H1 (cell line): ENCODE measurements at regions not wholly inside any gene's neighbourhood (a gene's known extent, or its start where the extent isn't known, plus 50 kb on each side); places are given as distances from the start of the nearest gene placed in this dataset.

Experiments used
- CTCF ChIA-PET: fragments of 300-600 bp; sonication (Branson Sonifier 250); formaldehyde crosslinking; loops from one replicate; lab custom pipeline; 2021; ENCODE audit not compliant: partially characterized antibody; lab: Charles Lee
- POLR2A ChIA-PET: fragments of 300-600 bp; sonication (Branson Sonifier 250); formaldehyde crosslinking; loops from one replicate; lab custom pipeline; 2021; ENCODE audit warnings: inconsistent platforms; ENCODE audit not compliant: partially characterized antibody; lab: Charles Lee
- DNase-seq, 2 experiments: peaks; one replicate each; pipeline versions ENCODE4 v3.0.0 to v3.0.0-alpha.2; 2010 to 2022; ENCODE audit warnings: low spot score in 2 of 2, low read depth in 1 of 2, mixed read lengths in 1 of 2
- FAIRE-seq: peaks from 2 replicates; lab custom pipeline; 2011; peaks lifted over from hg19 to GRCh38; lab: Jason Lieb, UNC
- H2AFZ ChIP-seq: 2 replicates; pipeline ENCODE4 v1.8.1; 2012; ENCODE audit warnings: low read length, inconsistent platforms
- H2AK5ac ChIP-seq: 2 replicates; pipeline ENCODE4 v1.6.1; 2013; ENCODE audit warnings: low read depth, low read length
- H2BK120ac ChIP-seq: replicated peaks from 2 replicates; pipeline ENCODE3; 2013; ENCODE audit warnings: low read depth, low read length, inconsistent platforms
- H2BK12ac ChIP-seq: 2 replicates; pipeline ENCODE4 v1.6.1; 2013; ENCODE audit warnings: low read depth, low read length
- H2BK15ac ChIP-seq: 2 replicates; pipeline ENCODE4 v1.6.1; 2013; ENCODE audit warnings: low read length
- H2BK20ac ChIP-seq: 2 replicates; pipeline ENCODE4 v1.6.1; 2013; ENCODE audit warnings: low read length
- H2BK5ac ChIP-seq: 2 replicates; pipeline ENCODE4 v1.6.1; 2013; ENCODE audit warnings: low read depth, low read length
- H3K14ac ChIP-seq: 2 replicates; pipeline ENCODE4 v1.6.1; 2013; ENCODE audit warnings: inconsistent platforms; ENCODE audit not compliant: insufficient read length
- H3K18ac ChIP-seq: 2 replicates; pipeline ENCODE4 v1.6.1; 2013; ENCODE audit warnings: low read length; ENCODE audit errors: extremely low read depth
- H3K23ac ChIP-seq: 2 replicates; pipeline ENCODE4 v1.6.1; 2013; ENCODE audit warnings: inconsistent platforms; ENCODE audit not compliant: insufficient read length
- H3K23me2 ChIP-seq: 2 replicates; pipeline ENCODE4 v1.6.1; 2013; ENCODE audit warnings: low read depth, low read length
- H3K27ac ChIP-seq: 2 replicates; pipeline ENCODE4 v1.6.1; 2011; ENCODE audit warnings: low read depth, low read length, inconsistent platforms
- H3K27me3 ChIP-seq, 4 experiments: replicated peaks in 1 of 4; 1 replicate in 1 of 4; 2 replicates in 3 of 4; pipeline versions ENCODE4 v1.6.1 to v1.8.1; 2011 to 2013; ENCODE audit warnings: low read length in 3 of 4, mild to moderate bottlenecking in 3 of 4, inconsistent platforms in 2 of 4, mixed read lengths in 2 of 4, moderate library complexity in 1 of 4; ENCODE audit not compliant: control insufficient read depth in 3 of 4, insufficient read depth in 3 of 4; ENCODE audit errors: extremely low read depth in 1 of 4
- H3K36me3 ChIP-seq, 4 experiments: 2 replicates each; pipeline versions ENCODE4 v1.6.1 to v1.8.1; 2011 to 2013; ENCODE audit warnings: mild to moderate bottlenecking in 4 of 4, low read length in 3 of 4, moderate library complexity in 2 of 4, control low read depth in 1 of 4, inconsistent platforms in 1 of 4; ENCODE audit not compliant: insufficient read depth in 4 of 4, control insufficient read depth in 2 of 4
- H3K4ac ChIP-seq: replicated peaks from 2 replicates; pipeline ENCODE3; 2013; ENCODE audit warnings: low read length, low read depth, mixed read lengths, inconsistent platforms; ENCODE audit not compliant: insufficient read length
- H3K4me1 ChIP-seq, 4 experiments: replicated peaks in 1 of 4; 1 replicate in 1 of 4; 2 replicates in 3 of 4; pipeline versions ENCODE4 v1.6.1 to v1.8.1; 2011 to 2013; ENCODE audit warnings: low read length in 3 of 4, inconsistent platforms in 2 of 4, mixed read lengths in 1 of 4; ENCODE audit not compliant: insufficient read depth in 4 of 4, control insufficient read depth in 3 of 4
- H3K4me2 ChIP-seq, 2 experiments: 2 replicates each; pipeline versions ENCODE4 v1.6.1 to v1.8.1; 2011 to 2013; ENCODE audit warnings: low read depth in 2 of 2, low read length in 2 of 2, control low read depth in 1 of 2, inconsistent platforms in 1 of 2, mild to moderate bottlenecking in 1 of 2; ENCODE audit not compliant: insufficient read depth in 1 of 2
- H3K4me3 ChIP-seq, 4 experiments: fragments of 200-600, 300-600 bp in 1 of 4; sonication (generic), shearing (Covaris generic), sonication (Bioruptor Twin) in 1 of 4; 2 replicates each; pipeline versions ENCODE4 v1.5.1 to v1.8.1; 2011 to 2016; ENCODE audit warnings: low read length in 4 of 4, low read depth in 3 of 4, control low read depth in 2 of 4, inconsistent platforms in 2 of 4, mild to moderate bottlenecking in 2 of 4, mixed read lengths in 1 of 4, moderate library complexity in 1 of 4; ENCODE audit not compliant: insufficient read depth in 2 of 4; ENCODE audit errors: extremely low read depth in 1 of 4
- H3K56ac ChIP-seq: replicated peaks from 2 replicates; pipeline ENCODE3; 2013; ENCODE audit warnings: low read depth, mild to moderate bottlenecking, mixed read lengths, low read length, inconsistent platforms; ENCODE audit not compliant: insufficient read length
- H3K79me1 ChIP-seq: 2 replicates; pipeline ENCODE4 v1.6.1; 2013; ENCODE audit warnings: low read depth, low read length, control low read depth
- H3K79me2 ChIP-seq, 2 experiments: 2 replicates each; pipeline versions ENCODE4 v1.6.1 to v1.8.1; 2012 to 2013; ENCODE audit warnings: low read length in 2 of 2, mild to moderate bottlenecking in 2 of 2, inconsistent platforms in 1 of 2; ENCODE audit not compliant: insufficient read depth in 2 of 2, control insufficient read depth in 1 of 2
- H3K9ac ChIP-seq, 4 experiments: replicated peaks in 1 of 4; 1 replicate in 1 of 4; 2 replicates in 3 of 4; pipeline versions ENCODE4 v1.6.1 to v1.8.1; 2011 to 2013; ENCODE audit warnings: low read depth in 3 of 4, low read length in 3 of 4, control low read depth in 2 of 4, mild to moderate bottlenecking in 2 of 4, moderate library complexity in 2 of 4, inconsistent platforms in 1 of 4; ENCODE audit errors: extremely low read depth in 1 of 4
- H3K9me3 ChIP-seq, 2 experiments: 2 replicates each; pipeline versions ENCODE4 v1.6.1 to v1.8.1; 2012 to 2013; ENCODE audit warnings: mild to moderate bottlenecking in 2 of 2, moderate library complexity in 2 of 2, control low read depth in 1 of 2, inconsistent platforms in 1 of 2, low read depth in 1 of 2, low read length in 1 of 2, mixed read lengths in 1 of 2; ENCODE audit not compliant: insufficient read depth in 2 of 2
- H4K20me1 ChIP-seq, 2 experiments: replicated peaks in 1 of 2; 2 replicates each; pipeline versions ENCODE3 to v1.8.1; 2011 to 2013; ENCODE audit warnings: inconsistent platforms in 2 of 2, low read length in 2 of 2, mild to moderate bottlenecking in 1 of 2; ENCODE audit not compliant: insufficient read depth in 2 of 2, control insufficient read depth in 1 of 2
- H4K5ac ChIP-seq: 2 replicates; pipeline ENCODE4 v1.6.1; 2013; ENCODE audit warnings: low read length, low read depth, mixed read lengths, inconsistent platforms; ENCODE audit not compliant: insufficient read length
- H4K8ac ChIP-seq: 2 replicates; pipeline ENCODE4 v1.8.0; 2013; ENCODE audit warnings: mild to moderate bottlenecking, moderate library complexity, low read length, inconsistent platforms; ENCODE audit not compliant: insufficient read depth; ENCODE audit errors: extremely low read depth
- H4K91ac ChIP-seq: replicated peaks from 2 replicates; pipeline ENCODE3; 2013; ENCODE audit warnings: low read length, mixed read lengths, inconsistent platforms; ENCODE audit not compliant: insufficient read length
- CTBP2 ChIP-seq: IDR thresholded peaks from 2 replicates; pipeline ENCODE4 v1.7.0; 2011; ENCODE audit warnings: borderline replicate concordance, mild to moderate bottlenecking, moderate library complexity, mixed read lengths, low read length; ENCODE audit not compliant: insufficient read depth, insufficient read length
- GTF2F1 ChIP-seq: IDR thresholded peaks from 2 replicates; pipeline ENCODE4 v1.6.1; 2012; ENCODE audit warnings: low read depth, low read length, improper control_type of control experiment, borderline replicate concordance
- WGBS, 2 experiments: shearing (Covaris generic) in 1 of 2; methylation state at CpG; one replicate each; pipeline versions ENCODE4 v1.1.6 to v1.1.7; 2013 to 2015; ENCODE audit warnings: low lambda C conversion rate in 2 of 2, mixed read lengths in 2 of 2, inconsistent platforms in 1 of 2, low coverage in 1 of 2, missing lambda C conversion rate in 1 of 2; ENCODE audit not compliant: insufficient replicate concordance in 2 of 2, insufficient coverage in 1 of 2, insufficient read length in 1 of 2; ENCODE audit errors: extremely low coverage in 1 of 2, missing lambda C conversion rate in 1 of 2; 5-methylcytosine and 5-hydroxymethylcytosine counted together
- TF ChIP-seq, protein P1 (sequence below), 3 experiments: IDR thresholded peaks; 1 replicate in 2 of 3; 2 replicates in 1 of 3; pipeline versions ENCODE4 v1.5.1 to v1.6.1; 2011; ENCODE audit warnings: low read length in 3 of 3, mild to moderate bottlenecking in 3 of 3, inconsistent platforms in 2 of 3, low read depth in 1 of 3, moderate library complexity in 1 of 3; ENCODE audit not compliant: insufficient read depth in 1 of 3; ENCODE audit errors: control extremely low read depth in 1 of 3

GRCh38 chr4:181938631-181939030, 304.6 kb upstream of the TENM3 start:
- Histone ChIP-seq H4K20me1 (no peaks in the 10 kb centered on the region), H3K9ac (no peak overlapping the region), H2BK5ac (no peak overlapping the region), H3K18ac (no peak overlapping the region), H3K4me3 (no peak overlapping the region), H2BK15ac (no peak overlapping the region), H3K14ac (no peak overlapping the region), H3K4me1 (peaks cover 0 to 2% (median under 1%) of the 10 kb centered on the region in 4 experiments; a peak in 1 of 7 replicates), H4K91ac (no peak overlapping the region), H2BK12ac (no peak overlapping the region), H3K27ac (no peak overlapping the region), H2BK120ac (no peak overlapping the region), H2AK5ac (no peak overlapping the region), H3K23ac (no peak overlapping the region), H3K79me2 (no peaks in the 10 kb centered on the region), H2AFZ (no peak overlapping the region), H3K4ac (no peak overlapping the region), H4K5ac (no peak overlapping the region), H3K27me3 (no peaks in the 10 kb centered on the region; a peak in 1 of 7 replicates), H3K36me3 (no peaks in the 10 kb centered on the region), H2BK20ac (no peak overlapping the region), H4K8ac (no peak overlapping the region), H3K23me2 (no peaks in the 10 kb centered on the region), H3K56ac (no peak overlapping the region), H3K9me3 (no peaks in the 10 kb centered on the region), H3K79me1 (no peaks in the 10 kb centered on the region), H3K4me2 (no peak overlapping the region)
- ChIA-PET CTCF (interaction anchor here (0.6 to 1.3 kb wide), 4 partner anchors 42 to 280 kb away, joined by 3 read pairs; no protein-coding TSS in a partner anchor), POLR2A (interaction anchor here (1.4 kb wide), 1 partner anchor 11 kb away, joined by 8 read pairs; no protein-coding TSS in a partner anchor)
- WGBS, 2 experiments: 84% methylated on average over 4 of the region's 4 CpGs; no CpG with 5 or more reads in 1 of the 2 experiments
- FAIRE-seq (no peak), DNase-seq (no peak)
- TF ChIP-seq, protein P1, sequence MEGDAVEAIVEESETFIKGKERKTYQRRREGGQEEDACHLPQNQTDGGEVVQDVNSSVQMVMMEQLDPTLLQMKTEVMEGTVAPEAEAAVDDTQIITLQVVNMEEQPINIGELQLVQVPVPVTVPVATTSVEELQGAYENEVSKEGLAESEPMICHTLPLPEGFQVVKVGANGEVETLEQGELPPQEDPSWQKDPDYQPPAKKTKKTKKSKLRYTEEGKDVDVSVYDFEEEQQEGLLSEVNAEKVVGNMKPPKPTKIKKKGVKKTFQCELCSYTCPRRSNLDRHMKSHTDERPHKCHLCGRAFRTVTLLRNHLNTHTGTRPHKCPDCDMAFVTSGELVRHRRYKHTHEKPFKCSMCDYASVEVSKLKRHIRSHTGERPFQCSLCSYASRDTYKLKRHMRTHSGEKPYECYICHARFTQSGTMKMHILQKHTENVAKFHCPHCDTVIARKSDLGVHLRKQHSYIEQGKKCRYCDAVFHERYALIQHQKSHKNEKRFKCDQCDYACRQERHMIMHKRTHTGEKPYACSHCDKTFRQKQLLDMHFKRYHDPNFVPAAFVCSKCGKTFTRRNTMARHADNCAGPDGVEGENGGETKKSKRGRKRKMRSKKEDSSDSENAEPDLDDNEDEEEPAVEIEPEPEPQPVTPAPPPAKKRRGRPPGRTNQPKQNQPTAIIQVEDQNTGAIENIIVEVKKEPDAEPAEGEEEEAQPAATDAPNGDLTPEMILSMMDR (IDR thresholded peaks at IDR 0.05; ENCODE audit: control extremely low read depth in 1 of 3, insufficient read depth in 1 of 3, low read depth in 1 of 3, low read length in 3 of 3): no peak
- no peak for TF ChIP-seq CTBP2
- TF ChIP-seq GTF2F1: no peak
